T-helper 2 cell treated with Interferon-gamma antibody and Interleukin-4, amounts not matched to agents 5 μg/mL and 100 μg/mL, for 36 hours (primary cell): ENCODE measurements at regions not wholly inside any gene's neighbourhood (a gene's known extent, or its start where the extent isn't known, plus 50 kb on each side); places are given as distances from the start of the nearest gene placed in this dataset.

ENCODE experiments used
- DNase-seq: peaks from one replicate; pipeline ENCODE4 v3.0.0; 2021; ENCODE audit warnings: low spot score
- H3K27ac Mint-ChIP-seq: one replicate; pipeline ENCODE4 v1.8.0; 2021; ENCODE audit warnings: mild to moderate bottlenecking, mixed read lengths
- H3K27me3 Mint-ChIP-seq: one replicate; pipeline ENCODE4 v1.8.0; 2021; ENCODE audit warnings: low read depth, mixed read lengths
- H3K36me3 Mint-ChIP-seq: one replicate; pipeline ENCODE4 v1.8.0; 2021; ENCODE audit warnings: low read depth, mixed read lengths
- H3K4me1 Mint-ChIP-seq: one replicate; pipeline ENCODE4 v1.8.0; 2021; ENCODE audit warnings: low read depth, mixed read lengths
- H3K4me3 Mint-ChIP-seq: one replicate; pipeline ENCODE4 v1.8.0; 2022; ENCODE audit warnings: mild to moderate bottlenecking, moderate library complexity, mixed read lengths
- H3K9me3 Mint-ChIP-seq: one replicate; pipeline ENCODE4 v1.8.0; 2021; ENCODE audit warnings: mixed read lengths

DNA sequence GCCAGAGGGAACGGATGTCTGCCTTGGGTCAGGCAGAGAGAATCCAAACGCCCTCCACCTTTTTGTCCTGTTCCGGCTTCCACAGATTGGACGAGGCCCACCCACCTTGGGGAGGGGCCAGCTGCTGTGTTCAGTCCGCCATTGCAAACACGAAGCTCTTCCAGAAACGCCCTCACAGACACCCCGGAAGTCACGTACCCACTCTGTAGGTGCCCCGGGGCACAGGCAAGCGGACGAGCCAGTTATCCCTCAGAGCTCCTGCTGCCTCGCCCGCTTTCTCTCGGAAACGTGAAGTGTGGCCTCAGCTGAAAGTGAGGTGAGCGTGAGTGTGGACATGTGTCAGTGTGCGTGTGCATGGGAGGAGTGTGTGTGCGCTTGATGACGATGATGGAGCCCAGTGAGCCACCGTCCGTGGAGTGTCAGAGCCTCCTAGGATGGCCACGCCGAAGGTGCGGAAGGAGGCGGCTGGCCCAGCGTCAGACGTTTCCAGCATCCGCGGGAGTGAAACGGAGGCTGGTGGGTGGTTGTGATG, 869.2 kb downstream of the TBC1D22A start:
- H3K4me1 Mint-ChIP-seq = no peaks in the 10 kb centered on the region
- no peak for DNase-seq
- H3K27me3 Mint-ChIP-seq = no peaks in the 10 kb centered on the region
- no peak overlapping the region for H3K4me3 Mint-ChIP-seq
- no peaks in the 10 kb centered on the region for H3K36me3 Mint-ChIP-seq
- H3K27ac Mint-ChIP-seq = no peak overlapping the region
- peaks cover 11% of the 10 kb centered on the region for H3K9me3 Mint-ChIP-seq

GRCh38 chr22:47630741-47631534, 868.5 kb downstream of the TBC1D22A start:
- no peaks in the 10 kb centered on the region for H3K36me3 Mint-ChIP-seq
- DNase-seq = no peak

GRCh38 chr22:47629791-47630655, 867.6 kb downstream of the TBC1D22A start:
- no peak overlapping the region for H3K27ac Mint-ChIP-seq

More at GRCh38 chr22:47630741-47631534, 868.5 kb downstream of the TBC1D22A start:
- H3K9me3 Mint-ChIP-seq = peaks cover 7% of the 10 kb centered on the region
- no peak overlapping the region for H3K4me3 Mint-ChIP-seq
- H3K27ac Mint-ChIP-seq = no peak overlapping the region
- H3K4me1 Mint-ChIP-seq = no peaks in the 10 kb centered on the region
- H3K27me3 Mint-ChIP-seq = no peaks in the 10 kb centered on the region

DNA sequence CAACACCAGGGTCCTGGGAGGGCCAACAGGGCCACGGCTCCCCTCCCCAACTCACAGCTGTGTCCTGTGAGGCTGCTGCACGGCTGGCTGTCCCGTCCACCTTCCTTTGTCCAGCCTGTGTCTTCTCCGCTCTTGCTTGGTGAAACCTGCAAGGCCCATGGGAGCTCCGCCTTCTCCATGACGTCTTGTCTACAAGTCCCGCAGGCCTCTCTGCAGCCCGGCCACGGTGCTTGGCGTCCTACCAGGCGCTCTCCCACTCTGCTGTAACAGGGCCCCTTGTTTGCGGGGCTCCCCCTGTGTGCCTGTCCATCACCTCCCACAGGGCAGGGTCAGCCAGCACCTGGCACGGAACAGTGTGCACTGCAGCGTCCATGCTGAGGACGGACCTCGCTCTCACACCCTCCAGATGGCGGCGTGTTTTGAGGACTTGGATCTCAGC, 866.8 kb downstream of the TBC1D22A start:
- no peak for DNase-seq
- H3K27ac Mint-ChIP-seq = no peak overlapping the region
- no peaks in the 10 kb centered on the region for H3K4me1 Mint-ChIP-seq
- no peak overlapping the region for H3K4me3 Mint-ChIP-seq
- no peaks in the 10 kb centered on the region for H3K36me3 Mint-ChIP-seq
- no peaks in the 10 kb centered on the region for H3K27me3 Mint-ChIP-seq
- peaks cover 7% of the 10 kb centered on the region for H3K9me3 Mint-ChIP-seq

More at GRCh38 chr22:47629791-47630655, 867.6 kb downstream of the TBC1D22A start:
- Mint-ChIP-seq H3K27me3 (no peaks in the 10 kb centered on the region), H3K4me3 (no peak overlapping the region), H3K4me1 (no peaks in the 10 kb centered on the region), H3K36me3 (no peaks in the 10 kb centered on the region), H3K9me3 (peaks cover 7% of the 10 kb centered on the region)
- DNase-seq = no peak

- no peak for DNase-seq
- no peaks in the 10 kb centered on the region for H3K27me3 Mint-ChIP-seq
- no peak overlapping the region for H3K4me3 Mint-ChIP-seq
- H3K9me3 Mint-ChIP-seq = peaks cover 3% of the 10 kb centered on the region
- H3K4me1 Mint-ChIP-seq = no peaks in the 10 kb centered on the region
- H3K36me3 Mint-ChIP-seq = no peaks in the 10 kb centered on the region
- H3K27ac Mint-ChIP-seq = no peak overlapping the region
Observed at GRCh38 chr22:47628477-47629272, 866.2 kb downstream of the TBC1D22A start.

- Mint-ChIP-seq H3K36me3 (no peaks in the 10 kb centered on the region), H3K4me3 (no peak overlapping the region), H3K27me3 (no peaks in the 10 kb centered on the region), H3K27ac (no peak overlapping the region), H3K9me3 (no peaks in the 10 kb centered on the region), H3K4me1 (no peaks in the 10 kb centered on the region)
- no peak for DNase-seq
Observed at GRCh38 chr22:47627556-47628253, 865.3 kb downstream of the TBC1D22A start.

- H3K4me1 Mint-ChIP-seq = no peaks in the 10 kb centered on the region
Observed at GRCh38 chr22:47626428-47627390, 864.3 kb downstream of the TBC1D22A start.

GRCh38 chr22:47625531-47626427, 863.3 kb downstream of the TBC1D22A start:
- H3K4me1 Mint-ChIP-seq = no peaks in the 10 kb centered on the region
- no peak overlapping the region for H3K27ac Mint-ChIP-seq
- H3K4me3 Mint-ChIP-seq = no peak overlapping the region
- no peaks in the 10 kb centered on the region for H3K9me3 Mint-ChIP-seq
- no peaks in the 10 kb centered on the region for H3K36me3 Mint-ChIP-seq
- no peak for DNase-seq
- H3K27me3 Mint-ChIP-seq = no peaks in the 10 kb centered on the region

More at GRCh38 chr22:47626428-47627390, 864.3 kb downstream of the TBC1D22A start:
- Mint-ChIP-seq H3K9me3 (no peaks in the 10 kb centered on the region), H3K27ac (no peak overlapping the region), H3K4me3 (no peak overlapping the region), H3K27me3 (no peaks in the 10 kb centered on the region), H3K36me3 (no peaks in the 10 kb centered on the region)
- no peak for DNase-seq

DNA sequence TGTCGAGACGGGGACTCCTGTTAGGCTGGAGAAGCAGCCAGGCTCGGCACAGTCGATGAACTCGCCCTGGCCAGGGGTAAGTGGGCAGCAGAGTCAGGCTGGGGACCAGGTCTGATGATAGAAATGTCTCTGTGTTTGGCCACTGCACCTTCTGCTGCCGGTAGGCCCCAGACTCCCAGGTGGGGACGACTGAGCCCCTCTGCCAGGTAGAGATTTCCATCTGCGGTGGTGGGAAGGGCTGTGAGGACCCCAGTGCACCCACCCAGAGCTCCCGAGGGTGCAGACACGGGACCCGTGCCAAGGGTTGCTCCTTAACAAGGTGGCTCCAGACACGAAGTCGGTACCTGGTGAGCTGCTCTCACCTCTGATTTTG, 862.5 kb downstream of the TBC1D22A start:
- Mint-ChIP-seq H3K4me1 (no peaks in the 10 kb centered on the region), H3K9me3 (no peaks in the 10 kb centered on the region), H3K4me3 (no peak overlapping the region), H3K36me3 (no peaks in the 10 kb centered on the region), H3K27me3 (no peaks in the 10 kb centered on the region), H3K27ac (no peak overlapping the region)
- DNase-seq = no peak

GRCh38 chr22:47624252-47625012, 862.0 kb downstream of the TBC1D22A start:
- Mint-ChIP-seq H3K4me3 (no peak overlapping the region), H3K27ac (no peak overlapping the region), H3K4me1 (no peaks in the 10 kb centered on the region), H3K36me3 (no peaks in the 10 kb centered on the region), H3K27me3 (no peaks in the 10 kb centered on the region), H3K9me3 (no peaks in the 10 kb centered on the region)
- no peak for DNase-seq

DNA sequence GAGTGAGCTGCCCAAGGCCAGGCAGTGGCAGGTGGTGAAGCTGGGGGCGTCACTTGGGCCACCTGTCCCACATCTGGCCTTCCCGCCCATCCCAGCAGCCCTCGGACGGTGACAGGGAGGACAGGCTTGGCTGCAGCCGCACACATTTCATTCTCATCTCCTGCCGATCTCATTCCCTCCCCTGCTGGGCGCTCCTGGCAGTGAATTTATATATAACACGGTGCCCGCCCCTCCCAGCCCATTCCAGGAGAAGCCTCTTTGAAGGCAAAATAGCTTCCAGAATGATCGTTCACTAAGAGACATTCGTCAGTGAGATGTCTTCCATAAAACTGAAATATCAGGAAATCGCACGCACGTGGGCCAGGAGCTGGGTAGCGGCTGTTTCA, 861.3 kb downstream of the TBC1D22A start:
- H3K27ac Mint-ChIP-seq = no peak overlapping the region
- DNase-seq = no peak
- no peaks in the 10 kb centered on the region for H3K4me1 Mint-ChIP-seq
- no peaks in the 10 kb centered on the region for H3K27me3 Mint-ChIP-seq
- no peak overlapping the region for H3K4me3 Mint-ChIP-seq
- H3K9me3 Mint-ChIP-seq = no peaks in the 10 kb centered on the region
- no peaks in the 10 kb centered on the region for H3K36me3 Mint-ChIP-seq
